ENCODE measurements at regions not wholly inside any gene's neighbourhood (a gene's known extent, or its start where the extent isn't known, plus 50 kb on each side); places are given as distances from the start of the nearest gene placed in this dataset.

- DNase-seq = peak in 1 of 2 donors; percentile 62
- Histone ChIP-seq H3K9me3 (no peaks in the 10 kb centered on the region), H3K36me3 (no peaks in the 10 kb centered on the region), H3K4me3 (no peak overlapping the region), H3K4me1 (peaks cover 26 to 34% (median 32%) of the 10 kb centered on the region in 4 donors), H3K27me3 (no peaks in the 10 kb centered on the region), H3K27ac (peak overlapping the region; percentile 13 to 75 (median 51))
- no peak for ATAC-seq (ENCODE audit: low FRiP score in 2 of 2)
- WGBS, 2 donors = 67 to 82% methylated on average over 21 to 32 of the region's 32 CpGs
- TF ChIP-seq POLR2A (IDR thresholded peaks at IDR 0.05) = no peak
- TF ChIP-seq CTCF (IDR thresholded peaks at IDR 0.05) = no peak
- no peak for TF ChIP-seq POLR2AphosphoS5 (IDR thresholded peaks at IDR 0.05)
- no peak for TF ChIP-seq EP300 (IDR thresholded peaks at IDR 0.05)
Measured at GRCh38 chr9:96140296-96141127, 161.5 kb downstream of the HSD17B3 start.

GRCh38 chr9:96139592-96140295 lies 162.2 kb downstream of the HSD17B3 start:
- peak overlapping the region; percentile 13 to 75 (median 51) for H3K27ac ChIP-seq
- DNase-seq (peak; percentile 35 to 51), ATAC-seq (ENCODE audit: low FRiP score in 2 of 2) (peak in 1 of 2 donors; percentile 68)
- TF ChIP-seq POLR2AphosphoS5 (IDR thresholded peaks at IDR 0.05) (peak in 1 of 2 donors; percentile 31), CTCF (IDR thresholded peaks at IDR 0.05) (no peak)
- no peaks in the 10 kb centered on the region for H3K27me3 ChIP-seq
- H3K4me1 ChIP-seq = peaks cover 26 to 34% (median 32%) of the 10 kb centered on the region in 4 donors
- H3K4me3 ChIP-seq = no peak overlapping the region
- no peaks in the 10 kb centered on the region for H3K9me3 ChIP-seq
- 38 to 65% methylated on average over 13 to 15 of the region's 15 CpGs for WGBS, 2 donors
- no peaks in the 10 kb centered on the region for H3K36me3 ChIP-seq

- H3K27ac ChIP-seq = peak overlapping the region in 2 of 4 donors; percentile 75 to 77
- H3K36me3 ChIP-seq = no peaks in the 10 kb centered on the region
- no peaks in the 10 kb centered on the region for H3K9me3 ChIP-seq
- 86 to 87% methylated on average over 3 of the region's 3 CpGs for whole genome bisulfite sequencing, 2 donors
- TF ChIP-seq POLR2A (IDR thresholded peaks at IDR 0.05) (no peak), EP300 (IDR thresholded peaks at IDR 0.05) (no peak), POLR2AphosphoS5 (IDR thresholded peaks at IDR 0.05) (no peak), CTCF (IDR thresholded peaks at IDR 0.05) (no peak)
- no peaks in the 10 kb centered on the region for H3K27me3 ChIP-seq
- H3K4me3 ChIP-seq = no peak overlapping the region
- no peak for ATAC-seq (ENCODE audit: low FRiP score in 2 of 2)
- no peak for DNase-seq
- H3K4me1 ChIP-seq = peaks cover 26 to 34% (median 32%) of the 10 kb centered on the region in 4 donors
Measured at GRCh38 chr9:96138616-96139015, 163.4 kb downstream of the HSD17B3 start.

- no peak for TF ChIP-seq CTCF (IDR thresholded peaks at IDR 0.05)
- TF ChIP-seq POLR2A (IDR thresholded peaks at IDR 0.05) = no peak
- no peak for TF ChIP-seq EP300 (IDR thresholded peaks at IDR 0.05)
- no peak for TF ChIP-seq POLR2AphosphoS5 (IDR thresholded peaks at IDR 0.05)
- DNase-seq = no peak
- H3K4me1 ChIP-seq = peaks cover 26 to 34% (median 32%) of the 10 kb centered on the region in 4 donors
- 54 to 60% methylated on average over 4 to 6 of the region's 6 CpGs for WGBS, 2 donors
- no peaks in the 10 kb centered on the region for H3K27me3 ChIP-seq
- no peak for ATAC-seq (ENCODE audit: low FRiP score in 2 of 2)
- H3K4me3 ChIP-seq = peak overlapping the region in 3 of 4 donors; percentile 7 to 33 (median 30)
- no peaks in the 10 kb centered on the region for H3K9me3 ChIP-seq
- H3K36me3 ChIP-seq = no peaks in the 10 kb centered on the region
- H3K27ac ChIP-seq = peak overlapping the region; percentile 61 to 78 (median 76)
Measured at GRCh38 chr9:96137671-96138429, 164.1 kb downstream of the HSD17B3 start.
